NCI-H345 (cell line): ENCODE measurements at regions not wholly inside any gene's neighbourhood (a gene's known extent, or its start where the extent isn't known, plus 50 kb on each side); places are given as distances from the start of the nearest gene placed in this dataset.
"Not testable (repeated sequence)": the region's sequence is repeated elsewhere in the genome, so short reads cannot be mapped to it uniquely, and the experiment has no call there.

Experiments
- DNase-seq: peaks from one replicate; lab custom pipeline; 2025; lab: John Stamatoyannopoulos, UW

GRCh38 chr14:65153101-65153500 lies 50.8 kb upstream of the MAX start:
- DNase-seq = no peak

- no peak for DNase-seq
Observed at GRCh38 chr14:65156568-65157366, 54.5 kb upstream of the MAX start.

GRCh38 chr14:65159281-65160062 lies 57.2 kb upstream of the MAX start:
- DNase-seq = no peak

GRCh38 chr14:65160091-65160490 lies 57.8 kb upstream of the MAX start:
- DNase-seq = no peak

- no peak for DNase-seq
Observed at GRCh38 chr14:65162031-65162430, 59.7 kb upstream of the MAX start.

GRCh38 chr14:65164068-65164824 lies 61.9 kb upstream of the MAX start:
- DNase-seq = peak; percentile 61

- no peak for DNase-seq
Observed at GRCh38 chr14:65164825-65165135, 62.5 kb upstream of the MAX start.

GRCh38 chr14:65167072-65167645 lies 64.8 kb upstream of the MAX start:
- no peak for DNase-seq

- no peak for DNase-seq
Observed at GRCh38 chr14:65168840-65169239, 66.5 kb upstream of the MAX start.

- DNase-seq = no peak
Observed at GRCh38 chr14:65169351-65169750, 67.0 kb upstream of the MAX start.

GRCh38 chr14:65170318-65170717 lies 68.0 kb upstream of the MAX start:
- DNase-seq = no peak

- no peak for DNase-seq
Observed at GRCh38 chr14:65170768-65171507, 68.6 kb upstream of the MAX start.

- no peak for DNase-seq
Observed at GRCh38 chr14:65173973-65174693, 71.8 kb upstream of the MAX start.

GRCh38 chr14:65174783-65175182 lies 72.5 kb upstream of the MAX start:
- DNase-seq = no peak

- no peak for DNase-seq
Observed at GRCh38 chr14:65177551-65177950, 75.2 kb upstream of the MAX start.

- not testable (repeated sequence) for DNase-seq
Observed at GRCh38 chr14:65179231-65179630, 76.9 kb upstream of the MAX start.

GRCh38 chr14:65179918-65180724 lies 77.8 kb upstream of the MAX start:
- no peak for DNase-seq

- no peak for DNase-seq
Observed at GRCh38 chr14:65180725-65181025, 78.4 kb upstream of the MAX start.

- no peak for DNase-seq
Observed at GRCh38 chr14:65184032-65184764, 81.9 kb upstream of the MAX start.

- DNase-seq = no peak
Observed at GRCh38 chr14:65185829-65186228, 83.5 kb upstream of the MAX start.
